MM.1S (cell line): ENCODE measurements at regions not wholly inside any gene's neighbourhood (a gene's known extent, or its start where the extent isn't known, plus 50 kb on each side); places are given as distances from the start of the nearest gene placed in this dataset.

Source experiments
- DNase-seq: peaks from one replicate; pipeline ENCODE4 v3.0.0-alpha.2; 2015
- H2AFZ ChIP-seq: fragments of 300-600 bp; sonication (generic); 2 replicates; pipeline ENCODE4 v1.6.0; 2016; ENCODE audit warnings: antibody characterized with exemption, low read length
- H3F3A ChIP-seq: fragments of 300-600 bp; sonication (generic); 2 replicates; pipeline ENCODE4 v1.6.1; 2016; ENCODE audit warnings: mild to moderate bottlenecking, antibody characterized with exemption, low read length, moderate library complexity, mixed read lengths; ENCODE audit not compliant: insufficient read depth
- H3K27ac ChIP-seq: fragments of 300-600 bp; sonication (generic); 2 replicates; pipeline ENCODE4 v1.5.1; 2016; ENCODE audit warnings: mild to moderate bottlenecking, low read length
- H3K27me3 ChIP-seq: fragments of 300-600 bp; sonication (generic); replicated peaks from 2 replicates; pipeline ENCODE4 v1.6.0; 2016; ENCODE audit warnings: low read length; ENCODE audit not compliant: insufficient read depth
- H3K36me3 ChIP-seq: fragments of 300-600 bp; sonication (generic); replicated peaks from 2 replicates; pipeline ENCODE4 v1.6.1; 2016; ENCODE audit warnings: mild to moderate bottlenecking, low read length, mixed read lengths; ENCODE audit not compliant: insufficient read depth
- H3K4me1 ChIP-seq: fragments of 300-600 bp; sonication (generic); 2 replicates; pipeline ENCODE4 v1.6.1; 2016; ENCODE audit warnings: low read length, mixed read lengths
- H3K4me2 ChIP-seq: fragments of 300-600 bp; sonication (generic); 2 replicates; pipeline ENCODE4 v1.6.0; 2016; ENCODE audit warnings: low read depth, low read length
- H3K4me3 ChIP-seq: fragments of 300-600 bp; sonication (generic); 2 replicates; pipeline ENCODE4 v1.5.1; 2016; ENCODE audit warnings: low read length, mixed read lengths
- H3K79me2 ChIP-seq: fragments of 300-600 bp; sonication (generic); 2 replicates; pipeline ENCODE4 v1.6.1; 2016; ENCODE audit warnings: mixed run types, low read length, mixed read lengths
- H3K9ac ChIP-seq: fragments of 300-600 bp; sonication (generic); 2 replicates; pipeline ENCODE4 v1.6.1; 2016; ENCODE audit warnings: low read length, mixed read lengths
- H3K9me2 ChIP-seq: fragments of 300-600 bp; sonication (generic); replicated peaks from 2 replicates; pipeline ENCODE4 v1.6.1; 2016; ENCODE audit warnings: mild to moderate bottlenecking, low read length, mixed read lengths; ENCODE audit not compliant: insufficient read depth
- H3K9me3 ChIP-seq: fragments of 300-600 bp; sonication (generic); replicated peaks from 2 replicates; pipeline ENCODE4 v1.6.1; 2016; ENCODE audit warnings: mild to moderate bottlenecking, low read length, mixed read lengths; ENCODE audit not compliant: insufficient read depth
- H4K20me1 ChIP-seq: fragments of 300-600 bp; sonication (generic); 2 replicates; pipeline ENCODE4 v1.6.1; 2016; ENCODE audit warnings: mild to moderate bottlenecking, low read length, moderate library complexity, mixed read lengths; ENCODE audit not compliant: insufficient read depth
- EZH2 ChIP-seq: fragments of 300-600 bp; sonication (generic); optimal IDR thresholded peaks from 2 replicates; pipeline ENCODE3; 2017; ENCODE audit warnings: low read depth, mild to moderate bottlenecking, antibody characterized with exemption, low read length, mixed read lengths
- EZH2phosphoT487 ChIP-seq: fragments of 300-600 bp; sonication (generic); IDR thresholded peaks from 2 replicates; pipeline ENCODE4 v1.6.1; 2018; ENCODE audit warnings: antibody characterized with exemption, low read length
- TF ChIP-seq, protein P1 (sequence below): fragments of 300-600 bp; sonication (generic); IDR thresholded peaks from 2 replicates; pipeline ENCODE4 v1.5.1; 2016; ENCODE audit warnings: antibody characterized with exemption, low read length, mixed read lengths

DNA sequence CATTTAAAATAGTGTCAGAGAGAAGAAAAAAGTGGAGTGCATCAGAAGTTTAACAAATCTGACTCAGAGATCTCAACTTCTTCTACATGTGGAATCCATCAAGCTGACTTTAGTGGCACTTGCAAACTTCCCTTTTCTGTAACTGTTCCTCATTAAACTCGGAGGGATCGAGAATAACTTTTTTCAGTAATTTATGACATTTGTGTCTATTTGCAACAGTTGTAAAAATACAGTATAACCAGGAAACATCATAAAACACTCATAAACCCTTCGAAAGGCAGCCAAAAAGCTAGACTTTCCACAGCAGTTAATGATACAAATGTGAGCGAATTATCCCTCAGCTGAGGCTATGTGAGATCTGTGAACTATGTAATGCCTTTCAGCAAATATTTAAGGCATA is 1936.8 kb upstream of the SEL1L start:
- DNase-seq, result no peak
- Histone ChIP-seq H4K20me1 (no peaks in the 10 kb centered on the region), H3K27me3 (no peaks in the 10 kb centered on the region), H3K4me3 (no peak overlapping the region), H3K4me1 (no peaks in the 10 kb centered on the region), H2AFZ (no peak overlapping the region), H3K9ac (no peak overlapping the region), H3K4me2 (no peak overlapping the region), H3F3A (no peaks in the 10 kb centered on the region), H3K9me3 (no peaks in the 10 kb centered on the region), H3K9me2 (no peaks in the 10 kb centered on the region), H3K79me2 (no peaks in the 10 kb centered on the region), H3K36me3 (no peaks in the 10 kb centered on the region), H3K27ac (no peak overlapping the region)
- TF ChIP-seq EZH2, result no peak
- TF ChIP-seq, protein P1, sequence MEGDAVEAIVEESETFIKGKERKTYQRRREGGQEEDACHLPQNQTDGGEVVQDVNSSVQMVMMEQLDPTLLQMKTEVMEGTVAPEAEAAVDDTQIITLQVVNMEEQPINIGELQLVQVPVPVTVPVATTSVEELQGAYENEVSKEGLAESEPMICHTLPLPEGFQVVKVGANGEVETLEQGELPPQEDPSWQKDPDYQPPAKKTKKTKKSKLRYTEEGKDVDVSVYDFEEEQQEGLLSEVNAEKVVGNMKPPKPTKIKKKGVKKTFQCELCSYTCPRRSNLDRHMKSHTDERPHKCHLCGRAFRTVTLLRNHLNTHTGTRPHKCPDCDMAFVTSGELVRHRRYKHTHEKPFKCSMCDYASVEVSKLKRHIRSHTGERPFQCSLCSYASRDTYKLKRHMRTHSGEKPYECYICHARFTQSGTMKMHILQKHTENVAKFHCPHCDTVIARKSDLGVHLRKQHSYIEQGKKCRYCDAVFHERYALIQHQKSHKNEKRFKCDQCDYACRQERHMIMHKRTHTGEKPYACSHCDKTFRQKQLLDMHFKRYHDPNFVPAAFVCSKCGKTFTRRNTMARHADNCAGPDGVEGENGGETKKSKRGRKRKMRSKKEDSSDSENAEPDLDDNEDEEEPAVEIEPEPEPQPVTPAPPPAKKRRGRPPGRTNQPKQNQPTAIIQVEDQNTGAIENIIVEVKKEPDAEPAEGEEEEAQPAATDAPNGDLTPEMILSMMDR, result no peak
- TF ChIP-seq EZH2phosphoT487, result no peak

DNA sequence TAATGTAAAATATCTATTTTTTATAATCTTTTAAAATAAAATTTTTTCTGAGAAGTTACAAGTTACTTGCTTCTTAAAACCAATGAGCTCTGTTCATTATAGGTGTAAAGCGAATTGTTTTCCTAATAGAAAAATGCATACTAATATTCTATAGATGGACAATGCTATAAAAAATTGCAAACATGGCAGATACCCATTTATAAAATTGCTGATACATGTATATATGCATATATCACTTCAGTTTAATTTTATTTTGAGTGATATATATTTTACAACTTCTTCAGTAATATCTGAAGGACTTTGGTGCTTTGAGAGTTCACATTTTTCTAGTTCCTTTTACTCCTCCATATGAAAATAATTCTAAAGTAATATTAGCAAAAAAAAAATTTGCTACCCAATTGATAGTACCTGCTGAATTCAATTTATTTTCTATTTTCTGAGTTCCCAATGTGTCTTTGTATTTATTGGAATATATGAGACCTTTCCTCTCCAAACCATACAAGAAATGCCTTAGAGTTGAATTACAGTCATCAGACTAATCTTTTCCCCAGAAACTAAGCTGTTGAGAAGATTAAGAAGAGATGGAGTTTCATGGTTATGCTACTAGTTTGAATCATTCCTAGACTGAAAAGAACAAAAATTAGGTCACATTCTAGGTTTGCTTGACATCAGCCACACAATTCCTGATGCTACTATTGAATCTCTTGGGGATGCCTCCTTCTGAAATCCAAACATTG is 1937.5 kb upstream of the SEL1L start:
- no peak for DNase-seq
- Histone ChIP-seq H3K4me3 (no peak overlapping the region), H3K9me2 (no peaks in the 10 kb centered on the region), H2AFZ (no peak overlapping the region), H3F3A (no peaks in the 10 kb centered on the region), H3K9me3 (no peaks in the 10 kb centered on the region), H3K27ac (no peak overlapping the region), H3K79me2 (no peaks in the 10 kb centered on the region), H3K9ac (no peak overlapping the region), H3K4me1 (no peaks in the 10 kb centered on the region), H3K27me3 (no peaks in the 10 kb centered on the region), H3K4me2 (no peak overlapping the region), H4K20me1 (no peaks in the 10 kb centered on the region), H3K36me3 (no peaks in the 10 kb centered on the region)
- TF ChIP-seq EZH2phosphoT487 (no peak), EZH2 (no peak)
- TF ChIP-seq, protein P1, result no peak

DNA sequence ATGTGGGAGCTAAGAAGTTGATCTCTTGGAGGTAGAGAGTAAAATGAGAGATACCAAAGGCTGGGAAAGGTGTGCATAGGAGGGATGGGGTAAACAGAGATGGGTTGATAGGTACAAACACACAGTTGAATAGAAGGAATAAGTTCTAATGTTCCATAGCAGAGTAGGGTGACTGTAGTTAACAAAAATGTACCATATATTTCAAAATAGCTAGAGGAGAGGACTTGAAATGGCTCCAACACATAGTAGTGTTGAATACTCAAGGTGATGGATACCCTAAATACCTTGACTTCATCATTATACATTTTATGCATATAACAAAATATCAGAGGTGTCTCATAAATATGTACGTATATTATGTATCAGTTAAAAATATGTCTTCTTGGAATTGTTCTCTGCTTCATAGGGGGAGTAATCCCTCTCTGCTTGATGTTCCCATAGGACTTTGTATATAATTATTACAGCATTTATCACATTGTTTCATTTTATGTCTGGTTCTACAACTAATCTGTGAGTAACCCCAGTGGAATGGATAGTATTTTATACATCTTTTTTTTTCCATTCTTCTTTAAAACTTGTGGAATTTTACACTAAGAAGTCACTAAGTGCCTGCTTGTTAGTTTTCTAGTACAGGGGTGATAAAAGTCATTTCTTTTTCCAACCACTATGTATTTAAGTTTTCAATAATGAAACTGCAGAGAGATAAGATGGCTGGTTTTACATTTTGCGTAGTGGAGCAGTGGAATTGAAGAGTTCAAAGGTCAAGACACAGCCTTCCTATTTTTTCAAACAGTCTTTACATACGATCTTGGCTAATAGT is 1940.0 kb upstream of the SEL1L start:
- Histone ChIP-seq H3K9me3 (no peaks in the 10 kb centered on the region), H3F3A (no peaks in the 10 kb centered on the region), H2AFZ (no peak overlapping the region), H4K20me1 (no peaks in the 10 kb centered on the region), H3K9ac (no peak overlapping the region), H3K4me3 (no peak overlapping the region), H3K27ac (no peak overlapping the region), H3K9me2 (no peaks in the 10 kb centered on the region), H3K79me2 (no peaks in the 10 kb centered on the region), H3K27me3 (no peaks in the 10 kb centered on the region), H3K4me1 (no peaks in the 10 kb centered on the region), H3K4me2 (no peak overlapping the region), H3K36me3 (no peaks in the 10 kb centered on the region)
- TF ChIP-seq, protein P1, result no peak
- TF ChIP-seq EZH2phosphoT487, result no peak
- no peak for TF ChIP-seq EZH2
- DNase-seq, result no peak
